ENCODE measurements at regions not wholly inside any gene's neighbourhood (a gene's known extent, or its start where the extent isn't known, plus 50 kb on each side); places are given as distances from the start of the nearest gene placed in this dataset.
"Not testable (repeated sequence)": the region's sequence is repeated elsewhere in the genome, so short reads cannot be mapped to it uniquely, and the experiment has no call there.

- no peaks in the 10 kb centered on the region for H3K4me1 ChIP-seq (ENCODE audit: insufficient read depth, low read length)
- no peaks in the 10 kb centered on the region for H3K36me3 ChIP-seq (ENCODE audit: insufficient read depth, low read length)
- no peaks in the 10 kb centered on the region for H3K9me3 ChIP-seq (ENCODE audit: control insufficient read depth, insufficient read depth, low read length)
Measured at GRCh38 chr15:39254181-39254580, 326.7 kb upstream of the THBS1 start.

DNA sequence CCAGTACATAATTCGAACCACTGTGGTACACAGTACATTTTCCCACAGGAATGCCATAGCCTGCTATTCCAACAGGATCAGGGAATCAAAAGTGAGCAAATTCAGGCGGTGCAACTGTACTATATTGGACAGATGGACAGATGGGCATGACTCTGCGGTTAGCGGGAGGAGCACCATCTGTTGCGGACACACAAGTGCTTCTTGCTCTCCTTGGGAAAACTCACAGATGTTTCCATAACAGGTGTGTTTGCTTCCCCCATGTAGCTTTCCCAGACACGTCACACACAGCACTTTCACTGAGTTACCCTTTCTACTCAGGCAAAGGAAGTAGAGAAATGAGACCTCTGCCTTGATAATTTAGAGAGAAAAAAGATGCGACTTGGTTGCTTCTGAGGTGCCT is 325.1 kb upstream of the THBS1 start:
- no peak overlapping the region for H3K9ac ChIP-seq (ENCODE audit: low read depth, low read length)
- H3K9me3 ChIP-seq (ENCODE audit: control insufficient read depth, insufficient read depth, low read length): no peaks in the 10 kb centered on the region
- H3K36me3 ChIP-seq (ENCODE audit: insufficient read depth, low read length): no peaks in the 10 kb centered on the region
- no peaks in the 10 kb centered on the region for H3K4me1 ChIP-seq (ENCODE audit: insufficient read depth, low read length)

More at GRCh38 chr15:39254181-39254580, 326.7 kb upstream of the THBS1 start:
- H3K9ac ChIP-seq (ENCODE audit: low read depth, low read length): no peak overlapping the region

DNA sequence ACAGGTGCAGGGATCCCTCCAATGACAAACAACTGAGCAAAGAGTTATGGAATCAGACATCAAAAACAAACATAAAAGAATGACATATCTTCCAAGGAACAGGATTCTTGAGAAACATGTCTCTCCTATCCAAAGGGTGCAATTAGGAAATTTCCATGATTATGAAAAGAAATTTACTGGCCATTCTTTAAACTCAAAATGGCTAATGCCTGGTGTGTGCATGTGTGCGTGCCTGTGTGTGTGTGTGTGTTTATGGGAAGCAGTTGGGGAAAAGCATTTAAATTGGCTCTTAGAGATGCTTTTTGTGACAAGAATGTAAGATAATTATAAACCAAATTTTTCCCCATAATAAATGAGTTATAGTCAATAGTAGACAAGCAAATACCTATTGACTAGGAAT is 320.5 kb upstream of the THBS1 start:
- Histone ChIP-seq H3K9me3 (ENCODE audit: control insufficient read depth, insufficient read depth, low read length) (no peaks in the 10 kb centered on the region), H3K4me1 (ENCODE audit: insufficient read depth, low read length) (no peaks in the 10 kb centered on the region), H3K36me3 (ENCODE audit: insufficient read depth, low read length) (no peaks in the 10 kb centered on the region), H3K9ac (ENCODE audit: low read depth, low read length) (no peak overlapping the region)

- Histone ChIP-seq H3K9me3 (ENCODE audit: control insufficient read depth, insufficient read depth, low read length) (no peaks in the 10 kb centered on the region), H3K36me3 (ENCODE audit: insufficient read depth, low read length) (no peaks in the 10 kb centered on the region), H3K9ac (ENCODE audit: low read depth, low read length) (no peak overlapping the region), H3K4me1 (ENCODE audit: insufficient read depth, low read length) (no peaks in the 10 kb centered on the region)
Measured at GRCh38 chr15:39260791-39261190, 320.1 kb upstream of the THBS1 start.

DNA sequence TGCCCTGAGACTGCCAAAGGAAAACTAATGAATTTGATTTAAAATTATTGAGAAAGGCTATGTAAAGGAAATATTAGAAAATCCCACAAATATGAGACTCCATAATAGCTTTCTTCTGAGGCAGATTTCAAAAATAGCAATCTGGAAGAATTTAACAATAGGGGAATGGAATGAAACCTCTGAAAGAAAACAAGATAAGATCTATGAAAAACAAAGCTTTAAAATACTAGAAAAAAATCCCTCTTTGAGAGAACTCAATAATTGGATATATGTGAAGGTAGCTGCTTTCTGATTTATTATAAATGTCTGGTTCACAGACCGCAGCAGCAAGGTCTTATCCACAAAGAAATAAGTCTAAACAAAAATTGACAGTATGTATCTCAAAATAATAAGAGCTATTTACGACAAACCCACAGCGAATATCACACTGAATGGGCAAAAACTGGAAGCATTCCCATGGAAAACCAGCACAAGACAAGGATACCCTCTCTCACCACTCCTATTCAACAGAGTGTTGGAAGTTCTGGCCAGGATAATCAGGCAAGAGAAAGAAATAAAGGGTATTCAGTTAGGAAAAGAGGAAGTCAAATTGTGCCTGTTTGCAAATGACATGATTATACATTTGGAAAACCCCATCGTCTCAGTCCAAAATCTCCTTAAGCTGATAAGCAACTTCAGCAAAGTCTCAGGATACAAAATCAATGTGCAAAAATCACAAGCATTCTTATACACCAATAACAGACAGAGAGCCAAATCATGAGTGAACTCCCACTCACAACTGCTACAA is 319.3 kb upstream of the THBS1 start:
- H3K9ac ChIP-seq (ENCODE audit: low read depth, low read length); H3K4me1 ChIP-seq (ENCODE audit: insufficient read depth, low read length); H3K36me3 ChIP-seq (ENCODE audit: insufficient read depth, low read length); H3K9me3 ChIP-seq (ENCODE audit: control insufficient read depth, insufficient read depth, low read length): not testable (repeated sequence)

GRCh38 chr15:39262995-39263772 is 317.7 kb upstream of the THBS1 start:
- H3K4me1 ChIP-seq (ENCODE audit: insufficient read depth, low read length); H3K9ac ChIP-seq (ENCODE audit: low read depth, low read length); H3K9me3 ChIP-seq (ENCODE audit: control insufficient read depth, insufficient read depth, low read length); H3K36me3 ChIP-seq (ENCODE audit: insufficient read depth, low read length): not testable (repeated sequence)

GRCh38 chr15:39265261-39265660 is 315.6 kb upstream of the THBS1 start:
- Histone ChIP-seq H3K9ac (ENCODE audit: low read depth, low read length) (no peak overlapping the region), H3K9me3 (ENCODE audit: control insufficient read depth, insufficient read depth, low read length) (no peaks in the 10 kb centered on the region), H3K36me3 (ENCODE audit: insufficient read depth, low read length) (no peaks in the 10 kb centered on the region), H3K4me1 (ENCODE audit: insufficient read depth, low read length) (no peaks in the 10 kb centered on the region)

DNA sequence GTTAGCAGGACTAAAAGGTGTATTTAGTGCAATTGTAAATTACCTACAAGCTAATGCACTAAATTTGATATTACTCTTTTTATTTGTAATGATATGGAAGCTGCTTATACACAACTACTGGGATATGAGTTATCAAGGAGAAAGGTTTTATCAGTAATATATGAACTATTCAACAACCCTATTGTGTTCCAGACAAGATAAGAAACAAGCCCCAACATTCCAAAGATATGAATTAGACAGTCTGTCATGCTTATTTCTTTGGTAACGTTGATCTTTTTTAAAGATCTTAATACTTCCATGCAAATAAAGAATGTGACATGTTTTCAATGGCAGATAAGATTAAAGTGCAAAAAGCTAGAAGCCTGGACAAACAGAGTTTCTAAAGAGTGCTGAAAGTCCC is 314.0 kb upstream of the THBS1 start:
- H3K4me1 ChIP-seq (ENCODE audit: insufficient read depth, low read length): no peaks in the 10 kb centered on the region
- H3K36me3 ChIP-seq (ENCODE audit: insufficient read depth, low read length): no peaks in the 10 kb centered on the region
- no peak overlapping the region for H3K9ac ChIP-seq (ENCODE audit: low read depth, low read length)
- H3K9me3 ChIP-seq (ENCODE audit: control insufficient read depth, insufficient read depth, low read length): no peaks in the 10 kb centered on the region

DNA sequence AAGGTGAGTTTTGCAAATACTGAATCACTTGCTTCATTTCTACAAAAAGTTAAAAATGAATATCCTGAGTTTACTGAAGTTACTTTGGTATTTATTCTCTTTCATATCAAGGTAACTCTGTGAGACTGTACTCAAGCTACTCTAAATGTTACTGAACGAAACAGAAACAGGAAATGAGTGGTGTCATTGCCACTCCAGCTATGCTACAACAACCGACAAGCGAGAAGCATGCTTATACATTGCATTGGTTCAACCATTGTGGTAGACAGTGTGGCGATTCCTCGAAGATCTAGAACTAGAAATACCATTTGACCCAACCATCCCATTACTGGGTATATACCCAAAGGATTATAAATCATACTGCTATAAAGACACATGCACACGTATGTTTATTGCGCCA is 313.2 kb upstream of the THBS1 start:
- H3K36me3 ChIP-seq (ENCODE audit: insufficient read depth, low read length): no peaks in the 10 kb centered on the region
- no peaks in the 10 kb centered on the region for H3K4me1 ChIP-seq (ENCODE audit: insufficient read depth, low read length)

GRCh38 chr15:39269352-39269751 is 311.5 kb upstream of the THBS1 start:
- Histone ChIP-seq H3K36me3 (ENCODE audit: insufficient read depth, low read length) (no peaks in the 10 kb centered on the region), H3K9me3 (ENCODE audit: control insufficient read depth, insufficient read depth, low read length) (no peaks in the 10 kb centered on the region), H3K9ac (ENCODE audit: low read depth, low read length) (no peak overlapping the region), H3K4me1 (ENCODE audit: insufficient read depth, low read length) (no peaks in the 10 kb centered on the region)

More for the DNA sequence above, 313.2 kb upstream of the THBS1 start:
- H3K9ac ChIP-seq (ENCODE audit: low read depth, low read length): no peak overlapping the region
- H3K9me3 ChIP-seq (ENCODE audit: control insufficient read depth, insufficient read depth, low read length): no peaks in the 10 kb centered on the region

DNA sequence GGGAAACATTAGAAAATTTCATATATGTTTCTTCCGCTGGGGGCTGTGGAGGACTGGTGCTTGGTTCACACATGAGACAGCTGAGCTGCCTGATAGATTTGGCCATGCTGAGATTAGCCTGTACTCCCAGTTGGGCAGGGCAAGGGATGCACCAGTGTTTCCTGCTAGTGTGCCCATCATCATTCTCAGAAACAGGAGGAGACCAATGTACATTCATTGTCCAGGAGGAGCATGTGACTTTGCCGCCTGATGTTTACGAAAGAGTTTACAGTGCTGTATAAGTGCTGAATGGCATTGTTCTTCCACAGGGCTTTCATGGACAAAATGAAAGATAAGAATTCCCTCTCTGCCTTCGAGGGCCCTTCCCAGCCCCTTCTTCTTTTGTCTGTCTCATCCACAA is 311.1 kb upstream of the THBS1 start:
- no peaks in the 10 kb centered on the region for H3K4me1 ChIP-seq (ENCODE audit: insufficient read depth, low read length)
- no peaks in the 10 kb centered on the region for H3K36me3 ChIP-seq (ENCODE audit: insufficient read depth, low read length)
- H3K9ac ChIP-seq (ENCODE audit: low read depth, low read length): no peak overlapping the region
- no peaks in the 10 kb centered on the region for H3K9me3 ChIP-seq (ENCODE audit: control insufficient read depth, insufficient read depth, low read length)

- Histone ChIP-seq H3K9ac (ENCODE audit: low read depth, low read length) (no peak overlapping the region), H3K36me3 (ENCODE audit: insufficient read depth, low read length) (no peaks in the 10 kb centered on the region), H3K4me1 (ENCODE audit: insufficient read depth, low read length) (0 out of 2 replicates have a peak, but pooled peaks cover 3% of the 10 kb centered on the region), H3K9me3 (ENCODE audit: control insufficient read depth, insufficient read depth, low read length) (no peaks in the 10 kb centered on the region)
Measured at GRCh38 chr15:39270221-39270855, 310.5 kb upstream of the THBS1 start.

DNA sequence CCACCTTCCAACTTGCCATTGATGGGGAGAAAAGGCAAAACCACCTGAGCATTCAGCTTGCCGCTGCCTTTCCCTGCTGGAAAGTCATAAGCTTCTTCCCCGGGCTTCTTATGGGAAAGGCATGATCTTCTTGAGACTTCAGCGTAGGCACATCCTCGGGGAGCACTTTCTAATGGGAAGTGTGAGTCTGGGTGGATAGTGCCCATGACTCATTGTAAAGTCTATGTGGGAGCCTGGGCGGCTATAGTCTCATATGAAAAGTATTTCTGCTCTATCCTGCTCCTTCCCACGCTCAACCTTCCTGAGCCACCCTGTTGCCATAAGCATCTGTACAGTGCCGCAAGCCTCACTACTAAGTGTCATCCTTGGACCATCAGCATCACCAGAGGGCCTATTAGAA is 309.9 kb upstream of the THBS1 start:
- Histone ChIP-seq H3K4me1 (ENCODE audit: insufficient read depth, low read length) (0 out of 2 replicates have a peak, but pooled peaks cover 5% of the 10 kb centered on the region), H3K9me3 (ENCODE audit: control insufficient read depth, insufficient read depth, low read length) (no peaks in the 10 kb centered on the region), H3K36me3 (ENCODE audit: insufficient read depth, low read length) (no peaks in the 10 kb centered on the region), H3K9ac (ENCODE audit: low read depth, low read length) (no peak overlapping the region)

GRCh38 chr15:39272901-39273300 is 308.0 kb upstream of the THBS1 start:
- no peaks in the 10 kb centered on the region for H3K36me3 ChIP-seq (ENCODE audit: insufficient read depth, low read length)
- 0 out of 2 replicates have a peak, but pooled peaks cover 5% of the 10 kb centered on the region for H3K4me1 ChIP-seq (ENCODE audit: insufficient read depth, low read length)
- H3K9me3 ChIP-seq (ENCODE audit: control insufficient read depth, insufficient read depth, low read length): no peaks in the 10 kb centered on the region
- H3K9ac ChIP-seq (ENCODE audit: low read depth, low read length): no peak overlapping the region

All from ES-I3 (cell line).